Natural killer cell treated with Interleukin-12 subunit alpha and Interleukin-12 subunit beta and Interleukin-15 and Interleukin-18, amount 100 ng/mL, for 72 hours (primary cell): ENCODE measurements at regions not wholly inside any gene's neighbourhood (a gene's known extent, or its start where the extent isn't known, plus 50 kb on each side); places are given as distances from the start of the nearest gene placed in this dataset.
"Not testable (repeated sequence)": the region's sequence is repeated elsewhere in the genome, so short reads cannot be mapped to it uniquely, and the experiment has no call there.

Experiments used
- ATAC-seq, 2 donors: fragments of 150-1000 bp; cut with Tn5 transposase in 1 of 2; sonication (Bioruptor Pico), chemical (Tn5 transposase) in 1 of 2; 2 replicates each; pipeline ENCODE4 v1.10.0; 2021
- DNase-seq: peaks from one replicate; pipeline ENCODE4 v3.0.0; 2022; ENCODE audit warnings: low spot score
- H3K27ac Mint-ChIP-seq, 2 donors: 1 replicate in 1 of 2; 2 replicates in 1 of 2; pipeline ENCODE4 v1.8.0; 2022; ENCODE audit warnings: mixed read lengths in 2 of 2, mild to moderate bottlenecking in 1 of 2, moderate library complexity in 1 of 2
- H3K27me3 Mint-ChIP-seq, 2 donors: 1 replicate in 1 of 2; 2 replicates in 1 of 2; pipeline ENCODE4 v1.8.0; 2022; ENCODE audit warnings: mixed read lengths in 2 of 2
- H3K36me3 Mint-ChIP-seq: one replicate; pipeline ENCODE4 v1.8.0; 2022; ENCODE audit warnings: mixed read lengths
- H3K4me1 Mint-ChIP-seq, 2 donors: 1 replicate in 1 of 2; 2 replicates in 1 of 2; pipeline ENCODE4 v1.8.0; 2022; ENCODE audit warnings: low read depth in 2 of 2, mixed read lengths in 2 of 2, mild to moderate bottlenecking in 1 of 2
- H3K4me3 Mint-ChIP-seq: one replicate; pipeline ENCODE4 v1.8.0; 2022; ENCODE audit warnings: mixed read lengths
- H3K9me3 Mint-ChIP-seq: 2 replicates; pipeline ENCODE4 v1.8.0; 2022; ENCODE audit warnings: mixed read lengths

DNA sequence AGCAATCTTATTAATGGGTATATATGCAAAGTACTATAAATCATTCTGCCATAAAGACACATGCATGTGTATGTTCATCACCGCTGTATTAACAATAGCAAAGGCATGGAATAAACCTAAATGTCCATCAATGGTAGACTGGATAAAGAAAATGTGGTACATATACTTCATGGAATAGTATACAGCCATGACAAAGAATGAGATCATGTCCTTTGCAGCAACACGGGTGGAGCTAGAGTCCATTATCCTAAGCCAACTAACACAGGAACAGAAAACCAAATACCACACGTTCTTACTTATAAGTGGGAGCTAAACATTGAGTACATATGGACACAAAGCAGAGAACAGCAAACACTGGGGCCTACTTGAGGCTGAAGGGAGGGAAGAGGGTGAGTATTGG lies 720.8 kb downstream of the GLUD2 start:
- not testable (repeated sequence) for DNase-seq, H3K36me3 Mint-ChIP-seq, H3K4me3 Mint-ChIP-seq, H3K9me3 Mint-ChIP-seq, H3K4me1 Mint-ChIP-seq, H3K27ac Mint-ChIP-seq, H3K27me3 Mint-ChIP-seq, ATAC-seq

DNA sequence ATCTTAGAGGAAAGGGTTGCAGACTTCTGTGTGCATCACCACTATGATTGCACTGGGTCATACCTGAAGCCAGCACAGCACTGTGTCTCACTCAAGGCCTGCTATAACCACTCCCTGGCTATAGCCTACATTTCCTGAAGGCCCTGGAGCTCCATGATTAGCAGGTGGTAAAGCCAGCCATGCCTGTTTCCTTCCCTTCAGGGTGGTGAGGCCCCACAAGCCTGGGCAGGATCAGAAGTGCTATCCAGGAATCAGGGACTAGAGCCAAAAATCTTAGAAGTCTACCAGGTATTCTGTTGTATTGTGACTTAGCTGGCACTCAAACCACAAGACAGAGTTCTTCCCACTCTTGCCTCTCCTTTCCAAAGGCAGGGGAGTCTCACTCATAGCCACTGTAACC lies 734.6 kb downstream of the GLUD2 start:
- DNase-seq (no peak), ATAC-seq (no peak)
- no peaks in the 10 kb centered on the region for H3K27me3 Mint-ChIP-seq
- peaks cover 3% of the 10 kb centered on the region for H3K9me3 Mint-ChIP-seq
- no peak overlapping the region for H3K4me3 Mint-ChIP-seq
- no peaks in the 10 kb centered on the region for H3K4me1 Mint-ChIP-seq
- no peaks in the 10 kb centered on the region for H3K36me3 Mint-ChIP-seq
- no peak overlapping the region for H3K27ac Mint-ChIP-seq

DNA sequence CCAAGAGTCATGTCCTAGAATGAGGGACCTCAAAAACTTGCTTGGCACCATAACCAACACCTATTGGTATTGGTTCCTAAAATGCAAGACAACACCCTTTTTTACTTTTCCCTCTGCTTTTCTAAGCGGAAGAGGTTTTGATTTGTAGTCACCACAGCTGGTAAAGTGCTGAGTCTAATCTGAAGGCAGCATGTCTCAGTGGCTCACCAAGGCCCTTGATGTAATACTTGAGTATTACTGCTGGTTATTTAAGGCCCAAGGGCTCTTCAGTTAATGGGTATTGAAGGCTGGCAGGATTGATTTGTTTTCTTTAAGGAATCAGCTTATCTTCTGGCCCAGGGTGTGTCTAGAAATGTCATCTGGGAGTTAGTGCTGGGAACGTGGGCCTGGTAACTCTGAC lies 735.1 kb downstream of the GLUD2 start:
- no peaks in the 10 kb centered on the region for H3K27me3 Mint-ChIP-seq
- ATAC-seq = no peak
- H3K36me3 Mint-ChIP-seq = no peaks in the 10 kb centered on the region
- H3K4me1 Mint-ChIP-seq = no peaks in the 10 kb centered on the region
- no peak overlapping the region for H3K27ac Mint-ChIP-seq
- H3K9me3 Mint-ChIP-seq = peaks cover 3% of the 10 kb centered on the region
- DNase-seq = no peak
- no peak overlapping the region for H3K4me3 Mint-ChIP-seq

DNA sequence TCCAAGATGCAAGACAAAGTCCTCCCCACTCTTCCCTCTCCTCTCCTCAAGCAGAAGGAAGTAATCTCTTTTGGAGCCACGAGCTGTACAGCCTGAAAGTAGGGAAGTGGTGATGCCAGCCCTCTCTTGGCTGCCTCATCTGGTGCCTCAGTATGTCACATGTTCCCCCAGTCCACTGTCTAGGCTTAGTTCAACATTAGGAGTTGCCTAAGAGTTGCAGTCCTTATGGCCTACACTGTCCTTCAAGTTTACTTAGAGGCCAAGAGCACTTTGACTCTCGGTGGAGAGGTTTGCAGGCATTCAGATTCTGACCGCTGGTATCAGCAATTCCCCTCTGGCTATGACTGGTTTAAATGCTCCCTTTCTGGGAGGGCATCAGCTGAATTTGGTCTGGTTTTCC lies 735.6 kb downstream of the GLUD2 start:
- Mint-ChIP-seq H3K27ac (no peak overlapping the region), H3K9me3 (peaks cover 6% of the 10 kb centered on the region), H3K27me3 (no peaks in the 10 kb centered on the region), H3K36me3 (no peaks in the 10 kb centered on the region), H3K4me1 (no peaks in the 10 kb centered on the region), H3K4me3 (no peak overlapping the region)
- DNase-seq = no peak
- no peak for ATAC-seq

DNA sequence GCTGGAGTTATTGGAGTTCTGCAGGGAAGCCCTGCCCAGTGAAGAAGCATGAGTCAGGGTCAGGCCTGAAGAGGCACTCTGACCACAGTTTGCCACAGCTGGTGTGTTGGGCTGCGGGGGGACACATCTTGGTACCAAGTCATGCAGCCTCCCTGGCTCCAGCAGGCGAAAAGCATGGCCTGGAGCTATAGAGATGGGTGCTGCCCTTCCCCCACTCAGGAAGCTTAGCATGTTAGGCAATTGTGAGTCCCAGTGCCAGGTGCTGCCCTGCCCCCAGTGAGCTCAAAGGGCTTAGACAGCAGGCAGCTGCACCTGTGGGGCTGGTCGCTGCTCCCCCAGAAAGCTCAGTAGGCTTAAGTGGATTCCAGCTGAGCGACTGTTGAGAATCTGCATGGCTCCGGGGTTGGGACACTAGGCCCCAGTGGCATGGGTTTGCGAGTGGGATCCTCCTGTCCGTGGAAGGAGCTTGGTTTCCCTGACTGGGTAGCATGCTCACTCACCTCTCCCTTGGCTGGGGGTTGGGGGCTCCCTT lies 755.5 kb downstream of the GLUD2 start:
- H3K9me3 Mint-ChIP-seq = peaks cover 4% of the 10 kb centered on the region
- ATAC-seq (no peak), DNase-seq (no peak)
- H3K4me3 Mint-ChIP-seq = no peak overlapping the region
- H3K27me3 Mint-ChIP-seq = no peaks in the 10 kb centered on the region
- H3K36me3 Mint-ChIP-seq = no peaks in the 10 kb centered on the region
- H3K4me1 Mint-ChIP-seq = no peaks in the 10 kb centered on the region
- H3K27ac Mint-ChIP-seq = no peak overlapping the region

DNA sequence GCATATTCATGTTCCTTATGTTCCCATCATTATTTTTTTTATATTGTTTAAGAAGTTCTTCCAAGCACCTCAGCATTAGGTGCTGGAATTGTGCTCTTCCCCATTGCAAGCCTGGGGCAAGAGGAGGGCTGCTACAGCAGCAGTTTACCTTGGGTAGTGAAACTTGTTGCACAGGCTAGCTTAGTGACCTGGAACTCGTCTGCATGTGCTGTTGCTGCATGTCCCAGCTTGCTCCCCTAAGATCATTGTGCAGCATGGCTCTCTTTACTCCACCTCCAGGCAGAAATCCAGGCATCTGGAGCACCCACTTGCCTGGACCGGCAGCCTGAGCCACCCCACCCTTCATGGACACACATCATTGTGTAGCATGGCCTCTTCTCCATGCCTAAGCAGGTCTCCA lies 776.0 kb downstream of the GLUD2 start:
- Mint-ChIP-seq H3K9me3 (no peaks in the 10 kb centered on the region), H3K36me3 (no peaks in the 10 kb centered on the region), H3K27ac (no peak overlapping the region), H3K4me3 (no peak overlapping the region), H3K27me3 (no peaks in the 10 kb centered on the region), H3K4me1 (no peaks in the 10 kb centered on the region)
- DNase-seq = no peak
- no peak for ATAC-seq

DNA sequence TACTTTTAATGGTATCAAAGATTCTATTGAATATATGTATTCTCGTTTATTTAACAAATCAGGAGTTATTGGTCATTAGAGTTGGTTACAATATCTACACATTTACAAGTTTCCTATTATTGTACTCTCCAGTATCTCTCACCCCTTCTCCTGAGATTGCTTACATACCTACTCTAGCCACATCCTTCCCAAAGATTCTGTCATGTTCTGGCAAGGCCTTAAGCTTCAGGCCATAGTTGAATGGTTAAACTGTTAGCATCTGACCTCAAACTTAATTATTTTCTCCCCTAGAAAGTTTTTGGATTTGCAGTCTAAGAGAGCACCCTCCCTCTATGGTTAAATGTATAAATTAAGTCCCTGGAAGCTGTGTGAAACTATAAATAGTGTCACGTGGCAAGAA lies 784.2 kb downstream of the GLUD2 start:
- H3K27me3 Mint-ChIP-seq = no peaks in the 10 kb centered on the region

DNA sequence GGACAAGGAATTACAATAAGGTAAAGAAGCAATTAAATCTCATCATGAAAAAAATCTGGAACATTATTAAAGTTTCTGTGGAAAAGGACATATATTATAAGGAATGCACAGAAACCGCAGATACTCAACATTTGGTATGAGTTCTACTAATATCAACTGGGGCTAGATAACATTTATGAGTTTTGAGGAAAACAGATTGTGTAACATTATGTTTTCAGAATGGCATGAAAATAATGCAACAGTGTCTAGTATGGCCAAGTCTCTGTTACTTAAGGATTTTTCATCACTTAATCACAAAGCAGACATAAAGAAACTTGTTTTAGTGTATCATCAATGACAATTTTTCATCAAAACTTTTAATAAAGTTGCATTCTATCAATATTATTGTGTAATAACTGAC lies 785.0 kb downstream of the GLUD2 start:
- no peaks in the 10 kb centered on the region for H3K36me3 Mint-ChIP-seq
- no peaks in the 10 kb centered on the region for H3K27me3 Mint-ChIP-seq
- no peaks in the 10 kb centered on the region for H3K4me1 Mint-ChIP-seq
- H3K9me3 Mint-ChIP-seq = peaks cover 5% of the 10 kb centered on the region
- ATAC-seq = no peak
- H3K4me3 Mint-ChIP-seq = no peak overlapping the region
- H3K27ac Mint-ChIP-seq = no peak overlapping the region
- no peak for DNase-seq

More for the DNA sequence above, 784.2 kb downstream of the GLUD2 start:
- H3K4me1 Mint-ChIP-seq = no peaks in the 10 kb centered on the region
- H3K9me3 Mint-ChIP-seq = peaks cover 5% of the 10 kb centered on the region
- H3K36me3 Mint-ChIP-seq = no peaks in the 10 kb centered on the region
- DNase-seq (no peak), ATAC-seq (no peak)
- H3K27ac Mint-ChIP-seq = no peak overlapping the region
- H3K4me3 Mint-ChIP-seq = no peak overlapping the region

DNA sequence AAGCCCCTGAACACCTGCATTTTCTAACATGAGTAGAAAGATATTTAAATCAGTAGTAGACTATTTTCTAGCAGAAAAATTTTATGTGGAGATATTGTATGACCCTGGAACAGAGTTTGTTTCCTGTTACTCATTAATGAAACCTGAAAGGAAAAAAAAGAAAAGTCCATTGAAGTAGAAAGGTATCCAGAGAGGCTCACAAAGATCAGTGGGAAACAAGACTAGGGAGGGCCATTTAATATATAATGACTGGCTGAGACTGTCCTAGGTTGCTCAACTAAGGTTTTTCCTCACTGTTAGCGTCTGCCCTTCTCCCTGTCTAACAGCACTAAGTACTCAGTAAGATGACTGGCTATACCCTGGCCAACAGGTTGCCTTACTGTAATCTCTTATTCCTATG lies 788.6 kb downstream of the GLUD2 start:
- Mint-ChIP-seq H3K4me3 (no peak overlapping the region), H3K4me1 (no peaks in the 10 kb centered on the region), H3K27ac (no peak overlapping the region), H3K27me3 (no peaks in the 10 kb centered on the region), H3K9me3 (peaks cover 5% of the 10 kb centered on the region), H3K36me3 (no peaks in the 10 kb centered on the region)
- ATAC-seq (no peak), DNase-seq (no peak)

DNA sequence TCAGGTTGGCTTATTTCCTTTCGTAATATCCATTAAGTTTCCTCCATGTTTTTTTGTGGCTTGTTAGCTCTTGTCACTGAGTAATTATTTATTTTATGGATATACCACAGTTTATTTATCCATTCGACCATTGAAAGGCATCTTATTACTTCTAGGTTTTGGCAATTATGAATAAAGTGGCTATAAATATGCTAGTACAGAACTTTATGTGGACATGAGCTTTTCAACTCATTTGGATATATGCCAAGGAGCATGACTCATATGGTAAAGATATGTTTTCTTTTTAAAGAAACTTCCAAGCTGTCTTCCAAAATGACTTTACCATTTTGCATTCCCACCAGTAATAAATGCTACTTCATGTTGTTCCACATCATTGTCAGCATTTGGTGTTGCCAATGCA lies 803.6 kb downstream of the GLUD2 start:
- Mint-ChIP-seq H3K4me1 (no peaks in the 10 kb centered on the region), H3K9me3 (peaks cover 4% of the 10 kb centered on the region), H3K27ac (no peak overlapping the region), H3K27me3 (no peaks in the 10 kb centered on the region), H3K4me3 (no peak overlapping the region), H3K36me3 (no peaks in the 10 kb centered on the region)
- ATAC-seq = no peak
- DNase-seq = no peak

DNA sequence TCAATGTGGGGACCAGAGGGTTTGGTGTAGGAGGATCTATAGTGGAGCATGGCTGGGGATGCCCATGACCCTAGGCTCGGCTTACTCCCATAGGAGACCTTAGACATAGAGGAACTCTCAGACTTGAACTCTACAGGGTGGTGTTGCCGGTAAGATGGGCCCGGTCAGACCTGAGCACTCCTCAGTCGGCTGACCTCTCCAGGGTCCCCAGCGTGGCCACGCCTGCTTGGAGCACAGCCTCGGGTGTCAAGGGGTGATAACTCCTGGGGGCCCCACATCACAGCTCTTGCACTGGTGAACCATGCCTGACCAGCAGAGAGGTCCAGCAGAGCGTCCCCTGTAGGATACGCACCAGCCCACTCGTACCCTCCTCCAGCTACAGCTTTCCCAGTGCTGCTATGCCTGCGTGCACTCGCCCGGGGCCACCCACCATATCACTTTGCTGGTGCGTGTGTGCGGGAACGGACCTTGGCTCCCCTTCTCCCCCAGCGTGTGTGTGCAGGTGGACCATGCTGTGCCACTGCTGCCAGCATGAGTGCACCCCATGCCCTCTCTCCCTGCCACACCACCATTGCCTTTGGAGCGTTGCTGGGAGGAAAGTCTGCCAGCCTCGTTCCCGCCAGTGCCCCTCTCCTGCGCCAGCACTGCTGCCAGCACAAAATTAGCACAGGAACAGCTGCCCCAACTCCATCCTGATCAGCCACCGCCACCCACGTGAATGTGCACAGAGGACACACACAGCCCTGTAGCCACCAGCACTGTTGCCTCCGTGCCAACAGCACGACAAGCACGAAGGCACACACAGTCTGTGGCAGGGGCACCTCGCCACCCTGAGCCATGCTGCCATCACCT lies 806.6 kb downstream of the GLUD2 start:
- H3K27ac Mint-ChIP-seq = no peak overlapping the region
- no peaks in the 10 kb centered on the region for H3K36me3 Mint-ChIP-seq
- H3K4me3 Mint-ChIP-seq = no peak overlapping the region
- no peaks in the 10 kb centered on the region for H3K9me3 Mint-ChIP-seq
- H3K4me1 Mint-ChIP-seq = no peaks in the 10 kb centered on the region
- no peaks in the 10 kb centered on the region for H3K27me3 Mint-ChIP-seq
- peak in 1 of 2 donors; percentile 36 for ATAC-seq
- no peak for DNase-seq

DNA sequence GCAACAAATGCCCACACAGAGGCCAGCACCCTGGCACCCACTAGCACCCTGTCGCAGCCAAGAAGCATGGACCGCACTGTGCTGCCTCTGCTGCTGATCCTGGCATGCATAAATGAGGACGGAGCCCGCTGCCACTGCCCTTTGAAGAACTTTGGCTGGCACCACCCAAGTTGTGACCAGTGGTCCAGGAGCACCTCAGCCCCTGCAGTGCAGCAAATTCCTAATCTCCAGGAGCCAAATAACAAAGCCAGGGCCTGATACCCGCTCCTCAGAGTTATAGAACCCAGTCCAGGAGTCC lies 807.2 kb downstream of the GLUD2 start:
- ATAC-seq (no peak), DNase-seq (no peak)
- no peaks in the 10 kb centered on the region for H3K36me3 Mint-ChIP-seq
- no peaks in the 10 kb centered on the region for H3K9me3 Mint-ChIP-seq
- no peak overlapping the region for H3K27ac Mint-ChIP-seq
- H3K27me3 Mint-ChIP-seq = no peaks in the 10 kb centered on the region
- no peaks in the 10 kb centered on the region for H3K4me1 Mint-ChIP-seq
- no peak overlapping the region for H3K4me3 Mint-ChIP-seq

DNA sequence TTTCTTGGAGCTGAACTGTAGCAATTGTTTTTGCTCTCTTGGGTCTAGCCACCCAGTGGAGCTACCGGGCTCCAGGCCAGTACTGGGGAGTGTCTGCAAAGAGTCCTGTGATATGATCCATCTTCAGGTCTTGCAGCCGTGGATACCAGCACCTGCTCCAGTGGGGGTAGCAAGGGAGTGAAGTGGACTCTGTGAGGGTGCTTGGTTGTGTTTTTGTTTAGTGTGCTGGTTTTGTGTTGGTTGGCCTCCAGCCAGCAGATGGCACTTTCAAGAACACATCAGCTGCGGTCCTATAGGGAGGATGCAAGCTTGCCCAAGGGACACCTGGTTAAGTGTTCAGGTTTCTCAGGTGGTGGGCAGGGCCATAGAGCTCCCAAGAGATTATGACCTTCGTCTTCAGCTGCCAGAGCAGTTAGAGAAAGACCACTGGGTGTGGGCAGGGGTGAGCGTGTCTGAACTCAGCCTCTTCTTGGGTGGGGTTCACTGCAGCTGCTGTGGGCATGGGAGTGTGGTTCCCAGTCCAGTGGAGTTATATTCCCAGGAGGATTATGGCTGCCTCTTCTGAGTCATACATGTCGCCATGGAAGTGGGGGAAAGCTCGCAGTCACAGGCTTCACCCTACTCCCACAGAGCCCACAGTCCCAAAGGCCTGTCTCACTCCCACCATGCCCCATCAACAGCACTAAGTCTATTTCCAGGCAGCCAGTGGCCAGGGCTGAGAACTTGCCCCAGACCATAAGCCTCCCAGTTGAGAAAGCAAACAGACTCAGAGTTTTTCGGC lies 811.6 kb downstream of the GLUD2 start:
- no peaks in the 10 kb centered on the region for H3K27me3 Mint-ChIP-seq
- no peaks in the 10 kb centered on the region for H3K4me1 Mint-ChIP-seq
- no peak overlapping the region for H3K4me3 Mint-ChIP-seq
- ATAC-seq (no peak), DNase-seq (no peak)
- no peak overlapping the region for H3K27ac Mint-ChIP-seq
- no peaks in the 10 kb centered on the region for H3K36me3 Mint-ChIP-seq
- no peaks in the 10 kb centered on the region for H3K9me3 Mint-ChIP-seq

DNA sequence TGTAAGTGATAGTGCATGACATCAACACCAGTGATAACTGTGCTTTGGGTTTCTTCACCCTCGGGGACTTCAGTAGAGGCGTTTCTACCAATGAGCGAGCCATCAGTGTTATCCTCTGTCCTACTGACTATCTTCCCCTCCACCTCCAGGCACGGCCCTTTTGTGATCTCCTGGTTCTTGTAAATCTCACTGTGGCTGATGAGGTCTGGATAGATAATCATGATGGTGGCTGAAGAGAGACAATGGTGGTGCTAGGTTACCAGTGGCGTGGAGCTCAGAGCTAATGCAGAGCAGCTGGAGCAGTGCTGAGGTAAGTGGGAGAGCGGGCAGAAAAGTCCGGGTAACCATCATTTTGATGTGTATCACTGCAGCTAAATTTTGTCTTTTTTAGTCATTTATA lies 816.6 kb downstream of the GLUD2 start:
- Mint-ChIP-seq H3K27ac (no peak overlapping the region), H3K4me1 (no peaks in the 10 kb centered on the region), H3K9me3 (peaks cover 6% of the 10 kb centered on the region), H3K27me3 (no peaks in the 10 kb centered on the region), H3K36me3 (no peaks in the 10 kb centered on the region), H3K4me3 (no peak overlapping the region)
- DNase-seq (no peak), ATAC-seq (no peak)
